ENCODE measurements at regions not wholly inside any gene's neighbourhood (a gene's known extent, or its start where the extent isn't known, plus 50 kb on each side); places are given as distances from the start of the nearest gene placed in this dataset.
"Not testable (repeated sequence)": the region's sequence is repeated elsewhere in the genome, so short reads cannot be mapped to it uniquely, and the experiment has no call there.

GRCh38 chr4:12359420-12359819, 930.7 kb upstream of the HS3ST1 start:
- Histone ChIP-seq H3K27me3 (ENCODE audit: control insufficient read depth, extremely low read depth, insufficient read depth, low read length) (no peaks in the 10 kb centered on the region), H4K20me1 (ENCODE audit: control insufficient read depth, extremely low read depth, insufficient read depth, low read length) (no peaks in the 10 kb centered on the region), H3K4me1 (ENCODE audit: control insufficient read depth, extremely low read depth, insufficient read depth, low read length) (no peaks in the 10 kb centered on the region), H3K9ac (ENCODE audit: control insufficient read depth, extremely low read depth, insufficient read depth, low read length) (no peak overlapping the region), H3K27ac (ENCODE audit: control insufficient read depth, insufficient read depth, low read length) (no peak overlapping the region), H2AFZ (ENCODE audit: control insufficient read depth, low read length) (no peak overlapping the region), H3K4me2 (ENCODE audit: control insufficient read depth, extremely low read depth, insufficient read depth, low read depth, low read length) (no peak overlapping the region), H3K79me2 (ENCODE audit: control insufficient read depth, insufficient read depth, low read length) (no peaks in the 10 kb centered on the region), H3K4me3 (ENCODE audit: control insufficient read depth in 2 of 3, extremely low read depth in 1 of 3, insufficient read depth in 2 of 3, low read depth in 1 of 3, low read length in 3 of 3) (no peak overlapping the region), H3K9me3 (ENCODE audit: control insufficient read depth, low read depth, low read length) (no peaks in the 10 kb centered on the region), H3K9me1 (ENCODE audit: control insufficient read depth, extremely low read depth, insufficient read depth, low read length) (no peaks in the 10 kb centered on the region), H3K36me3 (ENCODE audit: control insufficient read depth in 2 of 2, extremely low read depth in 1 of 2, insufficient read depth in 2 of 2, low read length in 2 of 2) (no peaks in the 10 kb centered on the region)
- DNase-seq (ENCODE audit: low read depth, low spot score) (no peak), FAIRE-seq (no peak)
- dilution Hi-C loops (cut with MboI; ENCODE audit: extremely low pct_ligation_motif_present, low sequenced_read_pairs), result no loop called here
- TF ChIP-seq EZH2 (IDR thresholded peaks at IDR 0.05; ENCODE audit: low read length), result no peak
- no peak for TF ChIP-seq CTCF (optimal IDR thresholded peaks at IDR 0.05 in 1 of 3, IDR thresholded peaks at IDR 0.05 in 1 of 3, conservative IDR thresholded peaks at IDR 0.05 in 1 of 3; ENCODE audit: extremely low read depth in 1 of 3, insufficient read depth in 2 of 3, low read length in 3 of 3)

GRCh38 chr4:12333083-12333482, 904.4 kb upstream of the HS3ST1 start:
- H3K9ac ChIP-seq (ENCODE audit: control insufficient read depth, extremely low read depth, insufficient read depth, low read length); FAIRE-seq: not testable (repeated sequence)

GRCh38 chr4:12324965-12325364, 896.3 kb upstream of the HS3ST1 start:
- TF ChIP-seq EZH2 (IDR thresholded peaks at IDR 0.05; ENCODE audit: low read length), result no peak
- TF ChIP-seq CTCF (optimal IDR thresholded peaks at IDR 0.05 in 1 of 3, IDR thresholded peaks at IDR 0.05 in 1 of 3, conservative IDR thresholded peaks at IDR 0.05 in 1 of 3; ENCODE audit: extremely low read depth in 1 of 3, insufficient read depth in 2 of 3, low read length in 3 of 3), result no peak
- Histone ChIP-seq H2AFZ (ENCODE audit: control insufficient read depth, low read length) (no peak overlapping the region), H3K36me3 (ENCODE audit: control insufficient read depth in 2 of 2, extremely low read depth in 1 of 2, insufficient read depth in 2 of 2, low read length in 2 of 2) (no peaks in the 10 kb centered on the region), H3K9me3 (ENCODE audit: control insufficient read depth, low read depth, low read length) (no peaks in the 10 kb centered on the region), H3K4me1 (ENCODE audit: control insufficient read depth, extremely low read depth, insufficient read depth, low read length) (no peaks in the 10 kb centered on the region), H3K79me2 (ENCODE audit: control insufficient read depth, insufficient read depth, low read length) (no peaks in the 10 kb centered on the region), H3K27ac (ENCODE audit: control insufficient read depth, insufficient read depth, low read length) (no peak overlapping the region), H4K20me1 (ENCODE audit: control insufficient read depth, extremely low read depth, insufficient read depth, low read length) (no peaks in the 10 kb centered on the region), H3K9me1 (ENCODE audit: control insufficient read depth, extremely low read depth, insufficient read depth, low read length) (no peaks in the 10 kb centered on the region), H3K4me3 (ENCODE audit: control insufficient read depth in 2 of 3, extremely low read depth in 1 of 3, insufficient read depth in 2 of 3, low read depth in 1 of 3, low read length in 3 of 3) (no peak overlapping the region), H3K9ac (ENCODE audit: control insufficient read depth, extremely low read depth, insufficient read depth, low read length) (no peak overlapping the region), H3K4me2 (ENCODE audit: control insufficient read depth, extremely low read depth, insufficient read depth, low read depth, low read length) (no peak overlapping the region), H3K27me3 (ENCODE audit: control insufficient read depth, extremely low read depth, insufficient read depth, low read length) (no peaks in the 10 kb centered on the region)
- dilution Hi-C loops (cut with MboI; ENCODE audit: extremely low pct_ligation_motif_present, low sequenced_read_pairs), result no loop called here
- no peak for DNase-seq (ENCODE audit: low read depth, low spot score)
- FAIRE-seq, result no peak

More at GRCh38 chr4:12333083-12333482, 904.4 kb upstream of the HS3ST1 start:
- H4K20me1 ChIP-seq (ENCODE audit: control insufficient read depth, extremely low read depth, insufficient read depth, low read length); dilution Hi-C loops (cut with MboI; ENCODE audit: extremely low pct_ligation_motif_present, low sequenced_read_pairs); H2AFZ ChIP-seq (ENCODE audit: control insufficient read depth, low read length); H3K4me1 ChIP-seq (ENCODE audit: control insufficient read depth, extremely low read depth, insufficient read depth, low read length); H3K27ac ChIP-seq (ENCODE audit: control insufficient read depth, insufficient read depth, low read length); H3K9me1 ChIP-seq (ENCODE audit: control insufficient read depth, extremely low read depth, insufficient read depth, low read length); H3K9me3 ChIP-seq (ENCODE audit: control insufficient read depth, low read depth, low read length); H3K4me3 ChIP-seq (ENCODE audit: control insufficient read depth in 2 of 3, extremely low read depth in 1 of 3, insufficient read depth in 2 of 3, low read depth in 1 of 3, low read length in 3 of 3); H3K4me2 ChIP-seq (ENCODE audit: control insufficient read depth, extremely low read depth, insufficient read depth, low read depth, low read length); H3K36me3 ChIP-seq (ENCODE audit: control insufficient read depth in 2 of 2, extremely low read depth in 1 of 2, insufficient read depth in 2 of 2, low read length in 2 of 2); H3K27me3 ChIP-seq (ENCODE audit: control insufficient read depth, extremely low read depth, insufficient read depth, low read length); DNase-seq (ENCODE audit: low read depth, low spot score); H3K79me2 ChIP-seq (ENCODE audit: control insufficient read depth, insufficient read depth, low read length): not testable (repeated sequence)

Data from keratinocyte (primary cell).